Memory B cell (primary cell): ENCODE measurements at regions not wholly inside any gene's neighbourhood (a gene's known extent, or its start where the extent isn't known, plus 50 kb on each side); places are given as distances from the start of the nearest gene placed in this dataset.

ENCODE experiments used
- ATAC-seq: fragments of 150-1000 bp; cut with Tn5 transposase; 2 replicates; pipeline ENCODE4 v1.10.0; 2021; ENCODE audit warnings: low read depth, mild to moderate bottlenecking, moderate library complexity
- DNase-seq, 2 donors: peaks; one replicate each; pipeline ENCODE4 v3.0.0; 2022; ENCODE audit warnings: low spot score in 2 of 2
- H3K27ac Mint-ChIP-seq: one replicate; pipeline ENCODE4 v1.8.0; 2022; ENCODE audit warnings: mild to moderate bottlenecking, moderate library complexity, mixed read lengths
- H3K27me3 Mint-ChIP-seq: one replicate; pipeline ENCODE4 v1.8.0; 2022; ENCODE audit warnings: mixed read lengths
- H3K36me3 Mint-ChIP-seq: one replicate; pipeline ENCODE4 v1.8.0; 2022; ENCODE audit warnings: mild to moderate bottlenecking, mixed read lengths
- H3K4me1 Mint-ChIP-seq: one replicate; pipeline ENCODE4 v1.8.0; 2022; ENCODE audit warnings: mixed read lengths
- H3K4me3 Mint-ChIP-seq: one replicate; pipeline ENCODE4 v1.8.0; 2022; ENCODE audit warnings: mild to moderate bottlenecking, moderate library complexity, mixed read lengths
- H3K9me3 Mint-ChIP-seq: one replicate; pipeline ENCODE4 v1.8.0; 2022; ENCODE audit warnings: mixed read lengths

GRCh38 chr5:125311743-125312142, 565.3 kb upstream of the ZNF608 start:
- Mint-ChIP-seq H3K27me3 (no peaks in the 10 kb centered on the region), H3K36me3 (peaks cover 5% of the 10 kb centered on the region), H3K9me3 (peaks cover 9% of the 10 kb centered on the region), H3K27ac (no peak overlapping the region), H3K4me1 (no peaks in the 10 kb centered on the region), H3K4me3 (no peak overlapping the region)
- no peak for DNase-seq
- ATAC-seq = no peak

- no peaks in the 10 kb centered on the region for H3K4me1 Mint-ChIP-seq
- H3K4me3 Mint-ChIP-seq = no peak overlapping the region
Observed at GRCh38 chr5:125313555-125313954, 567.1 kb upstream of the ZNF608 start.

GRCh38 chr5:125315306-125315705, 568.9 kb upstream of the ZNF608 start:
- ATAC-seq (no peak), DNase-seq (no peak)
- Mint-ChIP-seq H3K4me3 (no peak overlapping the region), H3K27ac (no peak overlapping the region), H3K4me1 (no peaks in the 10 kb centered on the region), H3K36me3 (peaks cover 5% of the 10 kb centered on the region), H3K9me3 (peaks cover 9% of the 10 kb centered on the region), H3K27me3 (no peaks in the 10 kb centered on the region)

More at GRCh38 chr5:125313555-125313954, 567.1 kb upstream of the ZNF608 start:
- peaks cover 9% of the 10 kb centered on the region for H3K9me3 Mint-ChIP-seq
- no peak overlapping the region for H3K27ac Mint-ChIP-seq
- H3K27me3 Mint-ChIP-seq = no peaks in the 10 kb centered on the region
- ATAC-seq (no peak), DNase-seq (no peak)
- H3K36me3 Mint-ChIP-seq = peaks cover 5% of the 10 kb centered on the region

- Mint-ChIP-seq H3K27me3 (no peaks in the 10 kb centered on the region), H3K9me3 (peaks cover 9% of the 10 kb centered on the region), H3K4me1 (no peaks in the 10 kb centered on the region), H3K36me3 (peaks cover 5% of the 10 kb centered on the region), H3K27ac (no peak overlapping the region), H3K4me3 (no peak overlapping the region)
- ATAC-seq (no peak), DNase-seq (no peak)
Observed at GRCh38 chr5:125316391-125316790, 570.0 kb upstream of the ZNF608 start.

- no peaks in the 10 kb centered on the region for H3K27me3 Mint-ChIP-seq
- H3K27ac Mint-ChIP-seq = no peak overlapping the region
- no peak for DNase-seq
- no peak overlapping the region for H3K4me3 Mint-ChIP-seq
- peaks cover 9% of the 10 kb centered on the region for H3K9me3 Mint-ChIP-seq
- H3K4me1 Mint-ChIP-seq = no peaks in the 10 kb centered on the region
- peaks cover 5% of the 10 kb centered on the region for H3K36me3 Mint-ChIP-seq
- ATAC-seq = no peak
Observed at GRCh38 chr5:125316915-125317535, 570.6 kb upstream of the ZNF608 start.

GRCh38 chr5:125317536-125317995, 571.1 kb upstream of the ZNF608 start:
- no peak overlapping the region for H3K27ac Mint-ChIP-seq
- H3K36me3 Mint-ChIP-seq = peaks cover 5% of the 10 kb centered on the region
- no peak for DNase-seq
- H3K4me1 Mint-ChIP-seq = no peaks in the 10 kb centered on the region
- H3K27me3 Mint-ChIP-seq = no peaks in the 10 kb centered on the region
- H3K9me3 Mint-ChIP-seq = peaks cover 9% of the 10 kb centered on the region
- H3K4me3 Mint-ChIP-seq = no peak overlapping the region
- no peak for ATAC-seq

GRCh38 chr5:125321654-125322053, 575.2 kb upstream of the ZNF608 start:
- DNase-seq (no peak), ATAC-seq (no peak)
- Mint-ChIP-seq H3K27ac (no peak overlapping the region), H3K9me3 (no peaks in the 10 kb centered on the region), H3K4me1 (no peaks in the 10 kb centered on the region), H3K4me3 (no peak overlapping the region), H3K36me3 (no peaks in the 10 kb centered on the region), H3K27me3 (no peaks in the 10 kb centered on the region)

GRCh38 chr5:125323613-125324012, 577.2 kb upstream of the ZNF608 start:
- H3K27ac Mint-ChIP-seq = no peak overlapping the region
- no peaks in the 10 kb centered on the region for H3K9me3 Mint-ChIP-seq
- H3K4me3 Mint-ChIP-seq = no peak overlapping the region

GRCh38 chr5:125325488-125326149, 579.2 kb upstream of the ZNF608 start:
- Mint-ChIP-seq H3K4me1 (no peaks in the 10 kb centered on the region), H3K9me3 (no peaks in the 10 kb centered on the region)
- no peak for ATAC-seq

More at GRCh38 chr5:125323613-125324012, 577.2 kb upstream of the ZNF608 start:
- Mint-ChIP-seq H3K36me3 (no peaks in the 10 kb centered on the region), H3K4me1 (no peaks in the 10 kb centered on the region), H3K27me3 (peaks cover 1% of the 10 kb centered on the region)
- no peak for ATAC-seq
- DNase-seq = no peak

GRCh38 chr5:125326150-125326510, 579.7 kb upstream of the ZNF608 start:
- peaks cover 1% of the 10 kb centered on the region for H3K27me3 Mint-ChIP-seq
- H3K9me3 Mint-ChIP-seq = no peaks in the 10 kb centered on the region
- DNase-seq (no peak), ATAC-seq (no peak)
- H3K27ac Mint-ChIP-seq = no peak overlapping the region
- H3K4me1 Mint-ChIP-seq = no peaks in the 10 kb centered on the region
- H3K36me3 Mint-ChIP-seq = no peaks in the 10 kb centered on the region
- no peak overlapping the region for H3K4me3 Mint-ChIP-seq

More at GRCh38 chr5:125325488-125326149, 579.2 kb upstream of the ZNF608 start:
- H3K27ac Mint-ChIP-seq = no peak overlapping the region
- DNase-seq = no peak
- peaks cover 1% of the 10 kb centered on the region for H3K27me3 Mint-ChIP-seq
- no peaks in the 10 kb centered on the region for H3K36me3 Mint-ChIP-seq
- no peak overlapping the region for H3K4me3 Mint-ChIP-seq

GRCh38 chr5:125327676-125328075, 581.2 kb upstream of the ZNF608 start:
- H3K27ac Mint-ChIP-seq = no peak overlapping the region
- H3K27me3 Mint-ChIP-seq = peaks cover 1% of the 10 kb centered on the region

GRCh38 chr5:125331987-125332598, 585.7 kb upstream of the ZNF608 start:
- DNase-seq = no peak
- H3K27me3 Mint-ChIP-seq = peaks cover under 1% of the 10 kb centered on the region
- no peak overlapping the region for H3K27ac Mint-ChIP-seq
- no peaks in the 10 kb centered on the region for H3K36me3 Mint-ChIP-seq
- H3K4me3 Mint-ChIP-seq = no peak overlapping the region
- no peaks in the 10 kb centered on the region for H3K4me1 Mint-ChIP-seq
- ATAC-seq = no peak
- no peaks in the 10 kb centered on the region for H3K9me3 Mint-ChIP-seq

More at GRCh38 chr5:125327676-125328075, 581.2 kb upstream of the ZNF608 start:
- Mint-ChIP-seq H3K4me1 (no peaks in the 10 kb centered on the region), H3K4me3 (no peak overlapping the region), H3K36me3 (no peaks in the 10 kb centered on the region), H3K9me3 (no peaks in the 10 kb centered on the region)
- ATAC-seq = no peak
- no peak for DNase-seq

GRCh38 chr5:125333416-125333815, 587.0 kb upstream of the ZNF608 start:
- H3K36me3 Mint-ChIP-seq = no peaks in the 10 kb centered on the region
- no peak overlapping the region for H3K27ac Mint-ChIP-seq
- H3K4me3 Mint-ChIP-seq = no peak overlapping the region
- no peaks in the 10 kb centered on the region for H3K9me3 Mint-ChIP-seq
- H3K4me1 Mint-ChIP-seq = peaks cover under 1% of the 10 kb centered on the region
- no peak for DNase-seq
- ATAC-seq = no peak
- H3K27me3 Mint-ChIP-seq = no peaks in the 10 kb centered on the region

- no peaks in the 10 kb centered on the region for H3K9me3 Mint-ChIP-seq
- H3K27ac Mint-ChIP-seq = no peak overlapping the region
- peaks cover under 1% of the 10 kb centered on the region for H3K27me3 Mint-ChIP-seq
- H3K4me3 Mint-ChIP-seq = no peak overlapping the region
- no peak for DNase-seq
- H3K4me1 Mint-ChIP-seq = peaks cover 9% of the 10 kb centered on the region
- no peaks in the 10 kb centered on the region for H3K36me3 Mint-ChIP-seq
- no peak for ATAC-seq
Observed at GRCh38 chr5:125336401-125336800, 590.0 kb upstream of the ZNF608 start.
